HG02642 (cell line): ENCODE measurements at regions not wholly inside any gene's neighbourhood (a gene's known extent, or its start where the extent isn't known, plus 50 kb on each side); places are given as distances from the start of the nearest gene placed in this dataset.

Experiments
- ATAC-seq: cut with Tn5 transposase; IDR thresholded peaks from one replicate; pipeline ENCODE4 v1.9.1; 2021; ENCODE audit warnings: mild to moderate bottlenecking; ENCODE audit not compliant: unreplicated experiment, poor library complexity

DNA sequence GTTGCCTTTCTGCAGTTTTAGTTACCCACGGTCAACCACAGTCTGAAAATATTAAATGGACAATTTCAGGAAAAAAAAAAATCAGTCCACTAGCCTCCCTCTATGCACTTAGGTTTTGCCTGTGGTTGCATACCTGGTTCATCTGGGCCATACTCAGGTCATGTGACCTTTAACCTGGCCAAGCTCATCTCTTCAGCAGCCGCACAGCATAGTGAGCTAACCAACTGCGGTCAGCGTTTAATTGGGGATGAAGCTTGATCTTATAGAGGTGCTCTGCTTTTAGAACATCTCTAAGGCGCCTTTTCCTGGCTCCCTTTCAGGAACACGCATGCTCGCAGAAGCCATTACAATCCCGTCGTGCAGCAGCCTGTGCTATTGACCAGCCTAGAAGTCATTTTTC lies 177.2 kb upstream of the HMGA2 start:
- ATAC-seq = no peak

DNA sequence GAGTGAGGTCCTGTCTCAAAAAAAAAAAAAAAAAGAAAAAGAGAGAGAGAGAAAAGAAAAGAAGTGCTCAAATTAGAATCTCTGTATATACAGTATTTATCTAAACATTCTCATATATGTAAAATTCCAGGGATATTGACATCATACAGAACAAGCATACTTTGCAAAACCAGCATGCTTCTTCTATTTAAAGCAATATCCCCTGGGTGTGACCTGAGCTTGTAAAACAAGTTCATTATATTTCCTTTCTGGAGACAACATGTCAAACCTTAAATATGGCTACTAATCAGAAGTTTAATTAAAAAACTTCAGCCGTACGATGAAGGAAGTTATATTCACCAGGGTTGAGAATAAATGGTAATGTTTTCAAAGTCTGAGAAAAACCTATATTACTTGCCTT lies 175.8 kb upstream of the HMGA2 start:
- no peak for ATAC-seq

DNA sequence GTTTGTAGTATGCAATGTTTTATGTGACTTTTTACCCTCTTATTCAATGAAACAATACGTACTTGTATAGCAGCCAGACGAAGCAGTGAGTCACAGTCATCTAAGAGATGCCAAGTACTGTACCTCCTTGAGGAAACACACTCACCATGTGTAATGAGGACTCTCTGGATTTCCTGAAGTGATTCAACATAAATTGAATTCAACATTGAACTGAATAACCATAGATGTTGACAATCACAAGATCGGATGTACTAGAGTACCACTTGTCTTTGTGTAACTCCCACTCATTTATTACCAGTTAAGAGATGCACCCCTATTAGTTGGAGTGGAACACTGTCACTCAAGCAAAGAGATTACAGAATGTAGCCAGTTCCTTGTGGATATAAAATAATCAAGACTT lies 175.2 kb upstream of the HMGA2 start:
- no peak for ATAC-seq

DNA sequence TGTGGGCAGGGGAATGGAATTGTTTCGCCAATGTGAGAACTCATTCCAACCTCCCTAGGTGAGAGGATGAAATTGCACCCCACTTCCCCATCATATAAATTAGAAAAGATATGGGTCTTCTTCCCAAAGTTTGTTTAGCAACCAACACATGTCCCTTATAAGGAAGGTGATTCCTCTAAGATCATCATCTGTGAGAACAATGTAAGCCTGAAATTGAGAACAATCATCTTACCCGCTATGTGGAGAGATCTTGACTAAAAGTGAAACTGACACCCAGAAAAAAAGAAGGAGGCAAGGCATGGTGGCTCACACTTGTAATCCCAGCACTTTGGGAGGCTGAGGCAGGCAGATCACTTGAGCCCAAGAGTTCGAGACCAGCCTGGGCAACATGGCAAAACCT lies 173.2 kb upstream of the HMGA2 start:
- no peak for ATAC-seq

DNA sequence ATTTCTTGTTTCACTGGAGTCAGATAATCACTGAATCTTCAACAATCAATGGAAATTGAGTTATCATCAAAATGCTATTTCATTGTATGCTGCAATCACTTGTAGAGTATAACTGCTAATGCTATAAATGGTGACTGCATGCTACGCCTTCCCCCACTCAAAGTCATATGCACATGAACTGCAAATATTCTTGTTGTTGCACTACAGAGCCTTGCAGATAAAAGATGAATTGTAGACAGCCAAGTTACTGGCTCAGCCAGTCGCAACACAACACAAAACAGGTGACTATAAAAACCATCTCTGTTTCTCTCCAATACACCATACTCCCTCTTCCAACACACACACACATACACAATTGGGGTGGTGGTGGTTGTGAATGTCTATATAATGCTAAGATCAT lies 171.0 kb upstream of the HMGA2 start:
- ATAC-seq = no peak

GRCh38 chr12:65653946-65654629 lies 170.2 kb upstream of the HMGA2 start:
- ATAC-seq = no peak

DNA sequence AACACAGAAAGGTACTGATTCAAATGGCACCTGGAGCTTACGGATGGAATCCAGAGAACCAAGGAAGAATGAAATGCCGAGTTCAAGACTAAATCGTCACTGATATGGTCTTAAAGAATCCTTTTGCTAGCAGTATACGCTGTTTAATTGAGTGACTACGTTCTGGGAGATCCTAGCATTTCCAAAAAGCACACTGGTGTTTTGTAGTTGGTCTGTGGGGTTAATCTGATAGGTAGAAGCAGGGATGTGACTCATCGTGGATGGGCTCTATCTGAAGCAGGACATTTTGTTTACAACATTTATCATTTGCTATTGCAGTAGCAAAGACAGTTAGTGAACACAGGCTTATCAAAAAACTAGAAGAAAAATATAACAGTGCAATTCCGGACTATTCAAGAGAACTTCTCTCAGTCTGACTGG lies 169.2 kb upstream of the HMGA2 start:
- ATAC-seq = no peak

GRCh38 chr12:65656156-65656882 lies 168.0 kb upstream of the HMGA2 start:
- ATAC-seq = no peak

- ATAC-seq = no peak
Measured at GRCh38 chr12:65656891-65657351, 167.4 kb upstream of the HMGA2 start.

DNA sequence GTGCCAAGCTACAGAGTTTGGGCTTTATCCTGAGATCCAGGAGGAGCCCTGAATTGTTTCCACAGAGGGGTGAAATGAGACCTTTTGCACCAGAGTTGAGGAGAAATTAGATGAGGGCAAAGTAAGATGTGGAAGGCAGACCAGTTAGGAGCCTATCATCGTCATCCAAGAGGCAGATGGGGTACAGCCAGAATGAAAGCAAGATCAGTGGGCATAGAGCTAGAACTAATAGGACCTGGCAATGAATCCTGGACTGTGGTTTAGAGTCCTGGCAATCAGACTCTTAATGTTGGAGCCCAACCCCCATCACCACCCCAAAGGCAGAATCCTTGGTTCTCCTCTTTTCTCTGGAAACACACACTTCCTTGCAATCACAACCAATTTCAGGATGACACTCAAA lies 166.6 kb upstream of the HMGA2 start:
- no peak for ATAC-seq

GRCh38 chr12:65658360-65658759 lies 165.9 kb upstream of the HMGA2 start:
- ATAC-seq = no peak

GRCh38 chr12:65659681-65660080 lies 164.6 kb upstream of the HMGA2 start:
- ATAC-seq = no peak

DNA sequence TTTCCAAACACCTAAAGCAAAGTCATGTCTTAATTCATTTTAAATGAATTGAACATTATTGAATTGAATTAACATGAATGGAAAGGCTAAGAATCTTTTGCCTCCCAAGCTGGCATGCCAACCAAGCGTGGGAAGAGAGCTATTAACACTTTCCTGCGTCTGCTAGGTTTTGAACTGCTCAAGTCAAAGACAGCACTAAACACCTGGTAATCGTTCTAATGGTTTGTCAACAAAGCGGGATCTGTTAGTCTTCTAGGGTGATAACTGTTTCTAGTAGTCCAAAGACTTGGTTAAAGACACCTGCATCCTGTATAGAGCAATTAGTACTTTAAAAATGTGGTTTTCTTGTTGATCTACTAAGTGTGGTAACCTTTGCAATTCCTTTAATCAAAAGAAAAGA lies 164.2 kb upstream of the HMGA2 start:
- ATAC-seq = no peak

GRCh38 chr12:65660836-65661235 lies 163.4 kb upstream of the HMGA2 start:
- no peak for ATAC-seq

DNA sequence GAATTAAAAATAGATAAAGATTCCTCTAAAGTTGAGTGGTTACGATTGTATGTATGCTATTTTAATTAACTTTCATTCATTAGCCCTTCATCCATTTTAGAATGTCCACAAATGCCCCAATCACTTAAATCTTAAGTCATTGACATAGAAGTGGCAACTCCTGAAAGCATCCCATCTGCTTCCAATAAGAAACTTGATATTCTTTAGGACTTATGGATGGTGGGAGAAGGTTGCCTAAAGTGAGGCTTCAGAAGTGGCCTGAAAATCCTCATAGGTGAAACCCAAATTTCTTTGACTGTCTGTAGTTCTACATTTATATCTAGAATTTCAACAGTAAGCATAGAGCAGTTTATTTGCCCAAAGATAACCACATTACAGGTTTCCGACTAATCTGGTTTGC lies 161.7 kb upstream of the HMGA2 start:
- ATAC-seq = no peak

DNA sequence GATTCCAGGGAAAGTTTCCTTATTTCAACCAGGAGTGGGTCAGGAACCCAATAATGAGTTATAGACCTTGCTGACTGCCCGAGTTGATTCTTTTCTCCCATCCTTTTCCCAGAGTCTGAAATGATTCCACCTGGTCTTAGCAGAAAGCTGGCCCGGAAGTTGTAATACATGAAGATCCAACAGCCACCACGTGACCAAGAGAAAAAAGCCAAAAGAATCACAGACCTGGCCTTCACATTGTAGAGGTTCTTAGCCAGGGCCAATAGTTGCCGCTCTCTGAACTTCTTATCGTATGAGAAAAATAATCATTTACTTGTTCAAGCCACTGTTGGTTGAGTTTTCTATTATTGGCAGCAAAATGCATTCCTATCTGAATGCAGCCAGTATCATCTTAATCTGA lies 161.2 kb upstream of the HMGA2 start:
- no peak for ATAC-seq

DNA sequence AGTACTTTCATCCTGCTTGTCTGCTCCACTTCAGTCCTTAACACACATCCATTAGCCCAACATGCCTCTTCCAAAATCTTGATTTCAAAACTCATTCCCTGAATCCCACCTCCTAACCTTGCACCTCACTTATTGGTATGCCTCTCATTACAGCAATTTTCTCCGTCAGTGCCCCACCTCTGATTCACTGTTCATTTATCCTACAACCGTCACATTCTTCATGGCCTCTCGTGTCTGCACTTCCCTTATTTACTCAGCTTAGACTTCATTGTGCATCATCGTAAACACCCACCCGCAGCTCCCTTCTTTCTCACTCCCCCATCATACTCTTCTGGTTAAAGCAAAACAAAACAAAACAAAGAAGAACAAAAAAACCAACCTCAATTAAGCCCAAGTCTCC lies 160.6 kb upstream of the HMGA2 start:
- no peak for ATAC-seq

DNA sequence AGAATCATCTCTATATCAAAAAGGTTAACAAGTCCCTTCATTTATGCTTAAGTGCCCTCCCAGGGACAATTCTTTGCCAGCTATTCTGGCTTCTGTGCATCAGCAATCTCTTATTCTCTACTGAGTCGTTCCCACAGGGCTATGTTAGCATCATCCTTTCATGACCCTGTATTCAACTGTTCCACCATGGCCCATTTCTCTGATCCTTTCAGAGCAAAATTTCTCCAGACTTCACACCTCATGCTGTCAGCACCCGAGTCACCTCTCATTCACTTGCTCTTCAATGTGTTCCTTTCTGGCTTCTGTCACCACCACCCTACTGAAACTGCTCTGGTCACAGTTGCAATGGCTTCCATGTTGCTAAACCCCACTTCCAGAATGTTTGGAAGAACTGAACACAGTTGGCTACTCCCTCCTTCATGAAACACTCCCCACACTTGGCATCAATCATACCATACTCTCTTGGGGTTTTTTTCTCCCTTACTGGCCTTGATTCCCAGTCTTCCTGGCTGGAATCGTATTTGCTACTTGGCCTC lies 159.5 kb upstream of the HMGA2 start:
- ATAC-seq = no peak

DNA sequence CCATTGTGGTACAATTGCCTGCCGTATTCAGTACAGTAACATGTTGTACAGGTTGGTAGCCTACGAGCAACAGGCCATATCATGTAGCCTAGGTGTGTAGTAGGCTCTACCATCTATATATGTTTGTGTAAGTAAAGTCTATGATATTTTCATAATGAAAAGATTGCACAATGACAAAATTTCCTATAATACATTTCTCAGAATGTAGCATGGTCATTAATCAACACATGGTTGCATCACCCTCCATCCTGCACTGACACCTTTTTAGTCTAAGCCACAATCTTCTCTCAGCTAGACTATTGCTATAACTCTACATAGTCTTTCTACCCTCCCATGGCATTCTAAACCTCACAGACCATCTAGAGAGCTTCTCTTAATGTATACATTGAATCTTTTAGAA lies 158.5 kb upstream of the HMGA2 start:
- no peak for ATAC-seq

DNA sequence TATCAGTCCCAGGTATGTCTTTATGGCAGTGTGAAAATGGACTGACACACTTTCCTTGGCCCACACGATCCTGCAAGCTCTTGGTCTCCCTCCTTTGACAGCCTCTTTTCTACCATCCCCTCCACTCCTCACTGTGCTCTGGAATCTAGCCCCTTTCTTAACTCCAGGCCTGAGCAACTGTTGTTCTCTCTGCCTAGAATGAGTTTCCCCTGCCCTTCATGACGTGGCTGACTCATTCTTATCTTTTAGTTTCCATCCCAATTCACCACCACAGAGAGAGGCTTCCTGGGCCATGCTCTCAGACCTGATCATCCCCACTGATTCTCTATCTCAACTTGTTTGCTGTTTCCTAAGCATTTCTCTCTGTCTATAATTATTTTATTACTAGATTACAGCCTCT lies 157.4 kb upstream of the HMGA2 start:
- no peak for ATAC-seq

GRCh38 chr12:65667932-65668331 lies 156.4 kb upstream of the HMGA2 start:
- no peak for ATAC-seq
